Testis (tissue), 2 donors: ENCODE measurements at regions not wholly inside any gene's neighbourhood (a gene's known extent, or its start where the extent isn't known, plus 50 kb on each side); places are given as distances from the start of the nearest gene placed in this dataset.

ENCODE experiments used
- CTCF ChIP-seq, 3 experiments: fragments of 450-650 bp in 2 of 3; fragments of 200-600 bp in 1 of 3; sonication (generic) in 1 of 3; IDR thresholded peaks; one replicate each; pipeline ENCODE4 v1.5.1; 2016 to 2019; ENCODE audit warnings: antibody characterized with exemption in 3 of 3, mild to moderate bottlenecking in 2 of 3, moderate library complexity in 1 of 3
- POLR2A ChIP-seq: fragments of 450-650 bp; IDR thresholded peaks from one replicate; pipeline ENCODE4 v1.6.1; 2017; ENCODE audit warnings: antibody characterized with exemption, mild to moderate bottlenecking, moderate library complexity

GRCh38 chr21:15327637-15328265 lies 263.0 kb upstream of the NRIP1 start:
- no peak for TF ChIP-seq CTCF (IDR thresholded peaks at IDR 0.05)
- TF ChIP-seq POLR2A = no peak
